Astrocyte (in vitro differentiated cells and primary cell): ENCODE measurements at regions not wholly inside any gene's neighbourhood (a gene's known extent, or its start where the extent isn't known, plus 50 kb on each side); places are given as distances from the start of the nearest gene placed in this dataset.

Experiments used
- CTCF ChIP-seq: IDR thresholded peaks from 2 replicates; pipeline ENCODE4 v1.5.1; 2011; ENCODE audit warnings: low read depth, mild to moderate bottlenecking, inconsistent platforms, low read length, moderate library complexity; ENCODE audit not compliant: insufficient read depth
- EZH2 ChIP-seq: IDR thresholded peaks from 2 replicates; pipeline ENCODE4 v1.6.1; 2012; ENCODE audit warnings: mild to moderate bottlenecking, low read length, inconsistent platforms; ENCODE audit not compliant: insufficient read depth

DNA sequence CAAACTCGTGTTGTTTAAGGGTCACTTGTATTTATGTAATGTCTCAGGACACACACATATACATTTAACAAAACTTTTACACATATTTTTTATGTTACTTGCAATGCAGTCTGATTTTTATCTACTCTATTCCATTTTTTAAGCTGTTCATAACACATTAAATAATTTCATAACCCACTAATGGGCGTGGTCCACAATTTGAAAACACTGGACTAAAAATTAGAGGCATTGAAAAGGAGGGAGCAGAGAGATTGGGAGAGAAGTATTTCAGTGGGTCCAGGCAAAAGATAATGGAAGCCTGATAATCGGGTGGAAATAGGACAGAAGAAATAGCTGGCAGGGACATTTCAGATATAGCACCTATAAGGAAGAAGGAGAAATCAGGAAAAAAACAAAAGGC lies 597.3 kb upstream of the CLINT1 start:
- TF ChIP-seq CTCF (no peak), EZH2 (no peak)
